ENCODE measurements at regions not wholly inside any gene's neighbourhood (a gene's known extent, or its start where the extent isn't known, plus 50 kb on each side); places are given as distances from the start of the nearest gene placed in this dataset.

DNA sequence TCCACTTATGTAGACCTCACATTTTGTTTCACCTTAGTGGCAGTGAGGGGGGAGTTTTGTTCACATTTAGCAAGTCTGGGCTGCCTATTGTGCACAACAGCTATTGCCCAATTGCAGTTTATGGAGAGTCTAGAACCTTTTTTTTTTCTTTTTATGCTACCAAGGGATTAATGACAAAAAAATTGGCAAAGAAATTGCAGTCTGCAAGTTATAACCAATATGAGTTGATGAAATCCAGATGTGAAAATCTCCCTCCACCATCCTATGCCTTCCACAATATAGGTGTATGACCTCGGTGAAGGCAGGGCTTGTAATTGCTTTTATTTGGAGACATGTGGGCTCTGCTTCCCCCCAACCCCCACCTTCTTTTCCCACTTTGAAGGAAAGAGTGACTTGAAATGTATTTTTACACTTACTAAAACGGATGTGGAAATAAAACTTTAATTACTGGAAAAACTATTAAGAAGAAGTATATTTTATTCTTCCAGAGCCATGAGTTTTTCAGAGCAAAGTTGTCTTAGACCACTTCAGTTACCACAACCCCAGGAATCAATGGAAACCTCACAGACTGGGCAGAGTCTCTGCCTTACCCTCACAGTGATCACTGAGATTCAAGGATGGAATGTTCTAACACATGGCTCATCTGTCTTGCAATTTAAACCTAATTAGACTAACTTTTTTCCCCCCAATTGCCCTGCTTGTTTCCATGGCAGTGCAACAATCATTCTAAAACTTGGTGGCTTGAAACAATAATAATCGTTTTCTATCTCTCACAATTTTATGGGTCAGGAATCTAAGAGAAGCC lies 120.8 kb upstream of the SLC5A12 start:
- peaks cover 2% of the 10 kb centered on the region for H3K36me3 Mint-ChIP-seq (ENCODE audit: unreplicated experiment)
- DNase-seq (ENCODE audit: extremely low spot score, unreplicated experiment): no peak
- H3K27me3 Mint-ChIP-seq (ENCODE audit: unreplicated experiment): no peaks in the 10 kb centered on the region
- peak overlapping the region; percentile 54 for H3K27ac Mint-ChIP-seq (ENCODE audit: unreplicated experiment)
- H3K9me3 Mint-ChIP-seq (ENCODE audit: unreplicated experiment): peaks cover 9% of the 10 kb centered on the region
- peaks cover 45% of the 10 kb centered on the region for H3K4me1 Mint-ChIP-seq (ENCODE audit: unreplicated experiment)
- H3K4me3 Mint-ChIP-seq (ENCODE audit: unreplicated experiment): no peak overlapping the region
- TF ChIP-seq, protein P1, sequence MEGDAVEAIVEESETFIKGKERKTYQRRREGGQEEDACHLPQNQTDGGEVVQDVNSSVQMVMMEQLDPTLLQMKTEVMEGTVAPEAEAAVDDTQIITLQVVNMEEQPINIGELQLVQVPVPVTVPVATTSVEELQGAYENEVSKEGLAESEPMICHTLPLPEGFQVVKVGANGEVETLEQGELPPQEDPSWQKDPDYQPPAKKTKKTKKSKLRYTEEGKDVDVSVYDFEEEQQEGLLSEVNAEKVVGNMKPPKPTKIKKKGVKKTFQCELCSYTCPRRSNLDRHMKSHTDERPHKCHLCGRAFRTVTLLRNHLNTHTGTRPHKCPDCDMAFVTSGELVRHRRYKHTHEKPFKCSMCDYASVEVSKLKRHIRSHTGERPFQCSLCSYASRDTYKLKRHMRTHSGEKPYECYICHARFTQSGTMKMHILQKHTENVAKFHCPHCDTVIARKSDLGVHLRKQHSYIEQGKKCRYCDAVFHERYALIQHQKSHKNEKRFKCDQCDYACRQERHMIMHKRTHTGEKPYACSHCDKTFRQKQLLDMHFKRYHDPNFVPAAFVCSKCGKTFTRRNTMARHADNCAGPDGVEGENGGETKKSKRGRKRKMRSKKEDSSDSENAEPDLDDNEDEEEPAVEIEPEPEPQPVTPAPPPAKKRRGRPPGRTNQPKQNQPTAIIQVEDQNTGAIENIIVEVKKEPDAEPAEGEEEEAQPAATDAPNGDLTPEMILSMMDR (IDR thresholded peaks at IDR 0.05): no peak

DNA sequence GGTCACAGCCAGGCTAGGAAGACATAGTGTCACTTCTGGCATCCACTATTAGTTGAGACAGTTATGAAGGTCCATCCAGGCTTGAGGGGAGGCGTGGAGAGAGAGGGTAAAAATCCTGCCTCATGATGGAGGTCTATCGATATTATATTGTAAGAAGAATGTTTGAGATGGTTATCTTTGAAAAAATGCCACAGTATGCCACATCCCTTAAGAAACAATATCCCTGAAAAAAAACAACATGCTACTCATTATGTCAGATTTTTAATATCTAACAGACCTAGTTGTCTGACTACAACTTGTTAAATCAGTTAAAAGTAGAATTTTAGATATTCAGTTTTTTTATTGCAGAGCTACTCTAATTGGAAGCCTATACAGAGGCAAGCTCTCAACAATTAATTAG lies 121.7 kb upstream of the SLC5A12 start:
- Mint-ChIP-seq H3K27ac (ENCODE audit: unreplicated experiment) (peak overlapping the region; percentile 36), H3K27me3 (ENCODE audit: unreplicated experiment) (no peaks in the 10 kb centered on the region)

DNA sequence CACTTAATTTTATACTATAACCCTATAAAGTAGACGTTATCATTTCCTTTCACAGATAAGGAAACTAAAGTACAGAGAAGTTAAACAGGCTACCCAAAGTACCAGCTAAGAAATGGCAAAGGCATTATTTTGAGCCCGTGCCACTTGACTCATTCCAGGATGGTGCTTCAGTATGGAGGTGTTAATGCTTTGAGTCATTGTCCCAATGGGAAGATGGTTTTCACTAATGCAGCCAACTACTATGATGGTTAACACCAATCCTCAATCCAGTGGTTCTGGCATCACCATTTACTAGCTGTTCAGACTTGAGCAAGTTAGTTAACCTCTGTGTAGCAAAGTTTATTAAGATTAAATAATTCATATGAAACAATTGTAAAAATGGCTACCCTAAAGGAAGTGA lies 123.1 kb upstream of the SLC5A12 start:
- H3K36me3 Mint-ChIP-seq (ENCODE audit: unreplicated experiment): no peaks in the 10 kb centered on the region

More for the DNA sequence above, 121.7 kb upstream of the SLC5A12 start:
- TF ChIP-seq, protein P1 (IDR thresholded peaks at IDR 0.05): no peak
- Mint-ChIP-seq H3K36me3 (ENCODE audit: unreplicated experiment) (peaks cover 2% of the 10 kb centered on the region), H3K9me3 (ENCODE audit: unreplicated experiment) (peaks cover under 1% of the 10 kb centered on the region), H3K4me3 (ENCODE audit: unreplicated experiment) (no peak overlapping the region), H3K4me1 (ENCODE audit: unreplicated experiment) (peaks cover 51% of the 10 kb centered on the region)
- DNase-seq (ENCODE audit: extremely low spot score, unreplicated experiment): no peak

DNA sequence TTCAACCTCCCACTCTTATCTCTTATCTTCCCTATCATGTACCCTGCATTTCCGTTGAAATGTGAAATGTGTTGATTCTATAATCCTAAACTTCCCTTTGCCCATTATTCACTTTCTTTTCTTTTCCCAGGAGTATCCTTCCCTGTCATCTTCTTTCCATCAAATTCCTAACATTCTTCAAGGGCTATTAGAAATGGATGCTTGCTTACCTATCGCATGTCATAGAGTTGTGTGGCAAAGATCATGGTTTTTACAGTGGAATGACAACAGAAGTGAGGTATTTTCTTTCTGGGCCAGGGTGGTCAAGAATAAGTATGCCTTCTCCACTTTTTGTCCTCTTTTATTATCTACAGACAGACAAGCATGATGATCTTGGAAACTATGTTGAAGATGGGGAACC lies 124.4 kb upstream of the SLC5A12 start:
- DNase-seq (ENCODE audit: extremely low spot score, unreplicated experiment): no peak
- Mint-ChIP-seq H3K4me1 (ENCODE audit: unreplicated experiment) (peaks cover 42% of the 10 kb centered on the region), H3K4me3 (ENCODE audit: unreplicated experiment) (no peak overlapping the region), H3K27ac (ENCODE audit: unreplicated experiment) (no peak overlapping the region), H3K27me3 (ENCODE audit: unreplicated experiment) (no peaks in the 10 kb centered on the region), H3K9me3 (ENCODE audit: unreplicated experiment) (no peaks in the 10 kb centered on the region), H3K36me3 (ENCODE audit: unreplicated experiment) (no peaks in the 10 kb centered on the region)
- TF ChIP-seq, protein P1 (IDR thresholded peaks at IDR 0.05): no peak

More for the DNA sequence above, 123.1 kb upstream of the SLC5A12 start:
- no peak for DNase-seq (ENCODE audit: extremely low spot score, unreplicated experiment)
- H3K4me3 Mint-ChIP-seq (ENCODE audit: unreplicated experiment): no peak overlapping the region
- TF ChIP-seq, protein P1 (IDR thresholded peaks at IDR 0.05): no peak
- no peaks in the 10 kb centered on the region for H3K27me3 Mint-ChIP-seq (ENCODE audit: unreplicated experiment)
- no peak overlapping the region for H3K27ac Mint-ChIP-seq (ENCODE audit: unreplicated experiment)
- no peaks in the 10 kb centered on the region for H3K9me3 Mint-ChIP-seq (ENCODE audit: unreplicated experiment)
- H3K4me1 Mint-ChIP-seq (ENCODE audit: unreplicated experiment): peaks cover 51% of the 10 kb centered on the region

DNA sequence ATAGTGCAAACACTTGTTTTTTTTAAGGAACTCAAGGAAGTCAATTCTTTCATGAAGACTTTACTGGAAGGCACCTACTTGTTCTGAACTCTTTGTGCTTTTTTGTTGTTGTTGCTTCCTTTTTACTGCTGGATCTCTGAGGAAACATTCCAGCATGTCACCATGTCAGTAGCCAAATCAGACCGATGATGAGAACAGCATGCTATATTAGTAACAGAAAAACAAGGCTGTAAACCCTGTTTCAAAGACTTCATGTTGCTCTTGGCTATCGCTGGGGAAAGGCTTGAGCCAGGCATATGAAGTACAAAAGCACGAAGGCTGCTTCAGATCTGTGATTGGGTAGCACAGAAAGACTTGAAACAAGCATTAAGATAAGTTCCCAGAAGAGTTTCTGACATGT lies 125.6 kb upstream of the SLC5A12 start:
- H3K27ac Mint-ChIP-seq (ENCODE audit: unreplicated experiment): peak overlapping the region; percentile 45
- TF ChIP-seq, protein P1 (IDR thresholded peaks at IDR 0.05): no peak
- no peak for DNase-seq (ENCODE audit: extremely low spot score, unreplicated experiment)

More for the DNA sequence above, 125.6 kb upstream of the SLC5A12 start:
- H3K36me3 Mint-ChIP-seq (ENCODE audit: unreplicated experiment): no peaks in the 10 kb centered on the region
- no peaks in the 10 kb centered on the region for H3K9me3 Mint-ChIP-seq (ENCODE audit: unreplicated experiment)
- peaks cover 31% of the 10 kb centered on the region for H3K4me1 Mint-ChIP-seq (ENCODE audit: unreplicated experiment)
- no peaks in the 10 kb centered on the region for H3K27me3 Mint-ChIP-seq (ENCODE audit: unreplicated experiment)
- no peak overlapping the region for H3K4me3 Mint-ChIP-seq (ENCODE audit: unreplicated experiment)
